ENCODE measurements at regions not wholly inside any gene's neighbourhood (a gene's known extent, or its start where the extent isn't known, plus 50 kb on each side); places are given as distances from the start of the nearest gene placed in this dataset.
"Not testable (repeated sequence)": the region's sequence is repeated elsewhere in the genome, so short reads cannot be mapped to it uniquely, and the experiment has no call there.

- H3K27ac ChIP-seq, result no peak overlapping the region
- no peak for TF ChIP-seq CTCF (conservative IDR thresholded peaks at IDR 0.05)
Observed at GRCh38 chr4:173642509-173642908, 112.5 kb upstream of the HAND2 start.

GRCh38 chr4:173635395-173635794, 105.4 kb upstream of the HAND2 start:
- TF ChIP-seq CTCF (conservative IDR thresholded peaks at IDR 0.05), result no peak
- H3K27ac ChIP-seq, result no peak overlapping the region

GRCh38 chr4:173626277-173626676, 96.2 kb upstream of the HAND2 start:
- no peak overlapping the region for H3K27ac ChIP-seq
- TF ChIP-seq CTCF (conservative IDR thresholded peaks at IDR 0.05), result no peak

GRCh38 chr4:173618648-173619047, 88.6 kb upstream of the HAND2 start:
- not testable (repeated sequence) for H3K27ac ChIP-seq

- H3K27ac ChIP-seq, result no peak overlapping the region
- no peak for TF ChIP-seq CTCF (conservative IDR thresholded peaks at IDR 0.05)
Observed at GRCh38 chr4:173609158-173609557, 79.1 kb upstream of the HAND2 start.

GRCh38 chr4:173608632-173609031, 78.6 kb upstream of the HAND2 start:
- not testable (repeated sequence) for H3K27ac ChIP-seq

GRCh38 chr4:173591760-173592159, 61.7 kb upstream of the HAND2 start:
- 0 out of 2 replicates have a peak, but pooled peaks have one; percentile 24 for TF ChIP-seq CTCF (conservative IDR thresholded peaks at IDR 0.05)
- no peak overlapping the region for H3K27ac ChIP-seq

- no peak overlapping the region for H3K27ac ChIP-seq
- TF ChIP-seq CTCF (conservative IDR thresholded peaks at IDR 0.05), result no peak
Observed at GRCh38 chr4:173590697-173591096, 60.7 kb upstream of the HAND2 start.

- no peak for TF ChIP-seq CTCF (conservative IDR thresholded peaks at IDR 0.05)
- no peak overlapping the region for H3K27ac ChIP-seq
Observed at GRCh38 chr4:173585876-173586572, 56.0 kb upstream of the HAND2 start.
